HEK293 (cell line): ENCODE measurements at regions not wholly inside any gene's neighbourhood (a gene's known extent, or its start where the extent isn't known, plus 50 kb on each side); places are given as distances from the start of the nearest gene placed in this dataset.

Experiments used
- CTCF ChIA-PET: fragments of 350-600 bp; formaldehyde crosslinking; extraction: SDS; loops from one replicate; lab custom pipeline; 2021; ENCODE audit warnings: antibody characterized with exemption; lab: Yijun Ruan, JAX
- POLR2A ChIA-PET: fragments of 300-600 bp; formaldehyde crosslinking; extraction: SDS; loops from one replicate; lab custom pipeline; 2020; ENCODE audit warnings: antibody characterized with exemption, inconsistent platforms; lab: Yijun Ruan, JAX
- H3K27ac ChIP-seq: fragments of 200-500 bp; sonication (Bioruptor generic); 2 replicates; pipeline ENCODE4 v1.5.1; 2014; ENCODE audit warnings: low read depth, low read length, control low read depth, inconsistent platforms; ENCODE audit errors: extremely low read depth
- H3K36me3 ChIP-seq, 2 experiments: fragments of 200-500 bp in 1 of 2; sonication (Bioruptor generic) in 1 of 2; 1 replicate in 1 of 2; 2 replicates in 1 of 2; pipeline ENCODE4 v1.5.1; 2014 to 2017; ENCODE audit warnings: inconsistent platforms in 2 of 2, low read length in 2 of 2; ENCODE audit not compliant: control insufficient read depth in 2 of 2, insufficient read depth in 1 of 2
- H3K4me1 ChIP-seq: fragments of 200-500 bp; sonication (Bioruptor generic); 2 replicates; pipeline ENCODE4 v1.5.1; 2014; ENCODE audit warnings: mild to moderate bottlenecking, low read length, inconsistent platforms; ENCODE audit not compliant: control insufficient read depth, insufficient read depth
- H3K4me3 ChIP-seq: 2 replicates; pipeline ENCODE4 v1.5.1; 2011; ENCODE audit warnings: low read depth, mild to moderate bottlenecking, control low read depth, low read length, moderate library complexity
- H3K9me3 ChIP-seq: fragments of 200-500 bp; sonication (Bioruptor generic); 2 replicates; pipeline ENCODE4 v1.5.1; 2014; ENCODE audit warnings: low read depth, low read length, inconsistent platforms; ENCODE audit not compliant: control insufficient read depth, insufficient read depth
- GLIS1 ChIP-seq: fragments of 450-650 bp; formaldehyde crosslinking; IDR thresholded peaks from 2 replicates; pipeline ENCODE4 v1.5.1; 2016; ENCODE audit warnings: missing biosample characterization, missing genetic modification characterization
- HOXC10 ChIP-seq: sonication (generic); formaldehyde crosslinking; IDR thresholded peaks from 2 replicates; pipeline ENCODE4 v1.8.1; 2023; ENCODE audit warnings: mild to moderate bottlenecking, missing genetic modification reagents
- HOXD13 ChIP-seq: sonication (generic); formaldehyde crosslinking; IDR thresholded peaks from 2 replicates; pipeline ENCODE4 v1.8.0; 2022; ENCODE audit warnings: missing genetic modification reagents, borderline replicate concordance
- KLF8 ChIP-seq: fragments of 450-650 bp; formaldehyde crosslinking; IDR thresholded peaks from 2 replicates; pipeline ENCODE4 v1.5.1; 2016; ENCODE audit warnings: missing biosample characterization, missing genetic modification characterization
- KLF9 ChIP-seq: fragments of 450-650 bp; formaldehyde crosslinking; IDR thresholded peaks from 2 replicates; pipeline ENCODE4 v1.5.1; 2016; ENCODE audit warnings: missing biosample characterization, missing genetic modification characterization, low read depth
- PATZ1 ChIP-seq: fragments of 450-650 bp; formaldehyde crosslinking; IDR thresholded peaks from 2 replicates; pipeline ENCODE4 v1.5.1; 2016; ENCODE audit warnings: missing biosample characterization, missing genetic modification characterization
- ZBTB11 ChIP-seq: fragments of 450-650 bp; formaldehyde crosslinking; conservative IDR thresholded peaks from 2 replicates; pipeline ENCODE4 v1.5.1; 2016; ENCODE audit warnings: low read depth, missing biosample characterization, missing genetic modification characterization
- ZBTB26 ChIP-seq: fragments of 450-650 bp; formaldehyde crosslinking; optimal IDR thresholded peaks from 2 replicates; pipeline ENCODE3; 2016; ENCODE audit warnings: missing biosample characterization, mild to moderate bottlenecking, missing genetic modification characterization
- ZNF10 ChIP-seq: fragments of 450-650 bp; formaldehyde crosslinking; IDR thresholded peaks from 2 replicates; pipeline ENCODE4 v1.5.1; 2017; ENCODE audit warnings: missing biosample characterization, missing genetic modification characterization
- ZNF175 ChIP-seq: fragments of 450-650 bp; formaldehyde crosslinking; IDR thresholded peaks from 2 replicates; pipeline ENCODE4 v1.5.1; 2016; ENCODE audit warnings: missing biosample characterization, missing genetic modification characterization
- ZNF37A ChIP-seq: fragments of 450-650 bp; IDR thresholded peaks from 2 replicates; pipeline ENCODE4 v1.5.1; 2018; ENCODE audit warnings: missing biosample characterization, missing genetic modification characterization
- ZNF639 ChIP-seq: fragments of 450-650 bp; formaldehyde crosslinking; IDR thresholded peaks from 2 replicates; pipeline ENCODE4 v1.5.1; 2016; ENCODE audit warnings: missing biosample characterization, missing genetic modification characterization
- ZNF664 ChIP-seq: fragments of 450-650 bp; formaldehyde crosslinking; IDR thresholded peaks from 2 replicates; pipeline ENCODE4 v1.5.1; 2016; ENCODE audit warnings: missing biosample characterization, missing genetic modification characterization

- CTCF ChIA-PET = no interaction called here
- TF ChIP-seq HOXC10 (CRISPR knock-in tag) (no peak), KLF9 (tag by site-specific recombination) (no peak), ZNF664 (tag by site-specific recombination) (no peak), ZNF639 (tag by site-specific recombination) (no peak), GLIS1 (tag by site-specific recombination) (no peak)
- TF ChIP-seq, all 188 proteins: peak for 0
- no peaks in the 10 kb centered on the region for H3K4me1 ChIP-seq
- no peak overlapping the region for H3K4me3 ChIP-seq
- POLR2A ChIA-PET = no interaction called here
- H3K9me3 ChIP-seq = no peaks in the 10 kb centered on the region
- H3K36me3 ChIP-seq = no peaks in the 10 kb centered on the region
- no peak overlapping the region for H3K27ac ChIP-seq
Observed at GRCh38 chr4:24727390-24728224, 67.8 kb upstream of the SOD3 start.

GRCh38 chr4:24729119-24729730 is 66.1 kb upstream of the SOD3 start:
- H3K4me3 ChIP-seq = no peak overlapping the region
- no peaks in the 10 kb centered on the region for H3K4me1 ChIP-seq
- POLR2A ChIA-PET = no interaction called here
- H3K9me3 ChIP-seq = no peaks in the 10 kb centered on the region
- H3K27ac ChIP-seq = no peak overlapping the region
- CTCF ChIA-PET = interaction anchor here (1.1 kb wide), 1 partner anchor 256 kb away, joined by 3 read pairs; no protein-coding TSS in a partner anchor
- no peak for TF ChIP-seq ZNF664 (tag by site-specific recombination)
- TF ChIP-seq ZBTB26 = no peak
- no peak for TF ChIP-seq KLF8 (tag by site-specific recombination)
- peak; percentile 95 for TF ChIP-seq ZNF10 (tag by site-specific recombination)
- no peak for TF ChIP-seq PATZ1 (tag by site-specific recombination)
- no peak for TF ChIP-seq HOXD13 (CRISPR knock-in tag)
- TF ChIP-seq ZNF37A (tag by site-specific recombination) = no peak
- no peak for TF ChIP-seq ZBTB11 (tag by site-specific recombination)
- no peak for TF ChIP-seq ZNF175 (tag by site-specific recombination)
- H3K36me3 ChIP-seq = no peaks in the 10 kb centered on the region
